SK-N-SH treated with all-trans-retinoic acid at 6 μM for 48 hours (cell line): ENCODE measurements at regions not wholly inside any gene's neighbourhood (a gene's known extent, or its start where the extent isn't known, plus 50 kb on each side); places are given as distances from the start of the nearest gene placed in this dataset.

Source experiments
- ATAC-seq: fragments of 200-7000 bp; cut with Tn5 transposase; 3 replicates; pipeline ENCODE4 v1.9.1; 2020; ENCODE audit warnings: mild to moderate bottlenecking, moderate library complexity
- ARNTL ChIP-seq: fragments of 450-650 bp; formaldehyde crosslinking; IDR thresholded peaks from 2 replicates; pipeline ENCODE4 v1.5.0; 2020; ENCODE audit warnings: low read depth, mild to moderate bottlenecking, moderate library complexity, borderline replicate concordance
- BACH2 ChIP-seq: fragments of 250-450 bp; sonication (Bioruptor Pico); IDR thresholded peaks from 2 replicates; pipeline ENCODE4 v1.9.0; 2021; ENCODE audit warnings: mild to moderate bottlenecking, borderline replicate concordance
- CSDC2 ChIP-seq: fragments of 250-450 bp; sonication (Bioruptor Pico); IDR thresholded peaks from 2 replicates; pipeline ENCODE4 v1.5.0; 2020; ENCODE audit warnings: mild to moderate bottlenecking, moderate library complexity
- ESRRG ChIP-seq: fragments of 250-450 bp; sonication (Bioruptor Pico); IDR thresholded peaks from 2 replicates; pipeline ENCODE4 v1.6.1; 2021; ENCODE audit warnings: mild to moderate bottlenecking
- GLIS3 ChIP-seq: fragments of 250-450 bp; sonication (Bioruptor Pico); IDR thresholded peaks from 2 replicates; pipeline ENCODE4 v1.5.0; 2020; ENCODE audit warnings: mild to moderate bottlenecking, moderate library complexity
- ISL1 ChIP-seq: fragments of 250-450 bp; sonication (Bioruptor Pico); IDR thresholded peaks from 2 replicates; pipeline ENCODE4 v2.1.2; 2022; ENCODE audit warnings: mild to moderate bottlenecking, moderate library complexity
- OSR1 ChIP-seq: fragments of 250-450 bp; sonication (Bioruptor Pico); IDR thresholded peaks from 2 replicates; pipeline ENCODE4 v1.8.0; 2022; ENCODE audit warnings: moderate library complexity, mild to moderate bottlenecking, inconsistent platforms
- PATZ1 ChIP-seq: fragments of 250-450 bp; sonication (Bioruptor Pico); IDR thresholded peaks from 2 replicates; pipeline ENCODE4 v1.8.0; 2020; ENCODE audit warnings: mild to moderate bottlenecking, moderate library complexity, borderline replicate concordance
- PPARA ChIP-seq: fragments of 250-450 bp; sonication (Bioruptor Pico); IDR thresholded peaks from 2 replicates; pipeline ENCODE4 v1.5.0; 2020; ENCODE audit warnings: mild to moderate bottlenecking, borderline replicate concordance
- RARB ChIP-seq: fragments of 250-450 bp; sonication (Bioruptor Pico); IDR thresholded peaks from 2 replicates; pipeline ENCODE4 v1.8.0; 2021; ENCODE audit warnings: mild to moderate bottlenecking, moderate library complexity
- TCF4 ChIP-seq: fragments of 250-450 bp; sonication (Bioruptor Pico); IDR thresholded peaks from 2 replicates; pipeline ENCODE4 v1.8.0; 2021; ENCODE audit warnings: mild to moderate bottlenecking, moderate library complexity, borderline replicate concordance
- TOX ChIP-seq: fragments of 250-450 bp; sonication (Bioruptor Pico); IDR thresholded peaks from 2 replicates; pipeline ENCODE4 v1.8.0; 2021; ENCODE audit warnings: mild to moderate bottlenecking, moderate library complexity, borderline replicate concordance
- ZC3H10 ChIP-seq: fragments of 250-450 bp; sonication (Bioruptor Pico); IDR thresholded peaks from 2 replicates; pipeline ENCODE4 v1.5.1; 2021; ENCODE audit warnings: mild to moderate bottlenecking, moderate library complexity
- ZFP3 ChIP-seq: fragments of 250-450 bp; sonication (Bioruptor Pico); IDR thresholded peaks from 2 replicates; pipeline ENCODE4 v1.5.0; 2020; ENCODE audit warnings: mild to moderate bottlenecking, moderate library complexity
- ZFP30 ChIP-seq: fragments of 450-650 bp; formaldehyde crosslinking; IDR thresholded peaks from 2 replicates; pipeline ENCODE4 v1.5.0; 2022; ENCODE audit warnings: mild to moderate bottlenecking, moderate library complexity
- ZNF565 ChIP-seq: fragments of 450-650 bp; formaldehyde crosslinking; conservative IDR thresholded peaks from 2 replicates; pipeline ENCODE4 v1.5.0; 2020; ENCODE audit warnings: low read depth, mild to moderate bottlenecking, moderate library complexity
- ZNF70 ChIP-seq: fragments of 450-650 bp; formaldehyde crosslinking; IDR thresholded peaks from 2 replicates; pipeline ENCODE4 v1.5.0; 2020; ENCODE audit warnings: mild to moderate bottlenecking, moderate library complexity
- ZNF8 ChIP-seq: fragments of 450-650 bp; formaldehyde crosslinking; IDR thresholded peaks from 2 replicates; pipeline ENCODE4 v1.5.0; 2020; ENCODE audit warnings: mild to moderate bottlenecking, moderate library complexity
- TF ChIP-seq, protein P1 (sequence below): fragments of 250-450 bp; sonication (Bioruptor Pico); IDR thresholded peaks from 2 replicates; pipeline ENCODE4 v1.5.1; 2021; ENCODE audit warnings: mild to moderate bottlenecking, moderate library complexity
- TF ChIP-seq, protein P2 (sequence below): fragments of 250-450 bp; sonication (Bioruptor Pico); IDR thresholded peaks from 2 replicates; pipeline ENCODE4 v1.5.0; 2020; ENCODE audit warnings: mild to moderate bottlenecking, moderate library complexity
- TF ChIP-seq, protein P3 (sequence below): fragments of 250-450 bp; sonication (Bioruptor Pico); IDR thresholded peaks from 2 replicates; pipeline ENCODE4 v1.5.1; 2020; ENCODE audit warnings: low read depth, mild to moderate bottlenecking, moderate library complexity
- TF ChIP-seq, protein P4 (sequence below): fragments of 250-450 bp; sonication (Bioruptor Pico); IDR thresholded peaks from 2 replicates; pipeline ENCODE4 v1.8.0; 2021; ENCODE audit warnings: low read depth, mild to moderate bottlenecking, moderate library complexity, borderline replicate concordance

DNA sequence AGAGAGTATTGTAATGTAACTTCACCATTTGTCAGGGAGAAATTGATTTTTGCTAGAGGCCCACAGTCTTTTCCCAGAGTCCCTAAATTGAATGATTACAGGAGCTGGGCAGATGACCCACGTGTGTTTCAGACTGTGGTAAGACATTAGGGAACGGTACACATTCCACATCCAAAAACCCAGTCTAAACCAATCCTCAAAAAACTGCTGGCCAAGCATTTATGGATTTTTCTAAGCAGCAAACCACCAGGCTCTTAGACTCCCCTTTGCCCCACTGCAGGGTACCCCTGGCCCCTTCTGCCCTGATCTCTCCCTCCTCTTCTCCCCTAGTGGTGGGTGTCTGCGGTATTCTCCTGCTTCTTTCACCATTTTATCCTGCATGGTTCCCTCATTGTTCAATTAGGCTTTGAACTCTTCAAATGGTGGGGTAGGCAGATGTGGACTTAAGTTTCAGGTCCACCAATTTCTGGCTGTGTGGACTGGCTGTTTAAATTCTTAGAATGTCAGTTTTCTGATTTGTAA lies 135.5 kb upstream of the SORCS3 start:
- no peak for ATAC-seq
- TF ChIP-seq PATZ1 (CRISPR knock-in tag) (no peak), RARB (CRISPR knock-in tag) (no peak), CSDC2 (CRISPR knock-in tag) (no peak), TOX (CRISPR knock-in tag) (no peak), BACH2 (CRISPR knock-in tag) (no peak), ZFP3 (CRISPR knock-in tag) (no peak), ZNF8 (CRISPR knock-in tag) (no peak), ARNTL (CRISPR knock-in tag) (no peak), ISL1 (no peak), TCF4 (CRISPR knock-in tag) (no peak), ZFP30 (no peak)
- TF ChIP-seq, protein P1, sequence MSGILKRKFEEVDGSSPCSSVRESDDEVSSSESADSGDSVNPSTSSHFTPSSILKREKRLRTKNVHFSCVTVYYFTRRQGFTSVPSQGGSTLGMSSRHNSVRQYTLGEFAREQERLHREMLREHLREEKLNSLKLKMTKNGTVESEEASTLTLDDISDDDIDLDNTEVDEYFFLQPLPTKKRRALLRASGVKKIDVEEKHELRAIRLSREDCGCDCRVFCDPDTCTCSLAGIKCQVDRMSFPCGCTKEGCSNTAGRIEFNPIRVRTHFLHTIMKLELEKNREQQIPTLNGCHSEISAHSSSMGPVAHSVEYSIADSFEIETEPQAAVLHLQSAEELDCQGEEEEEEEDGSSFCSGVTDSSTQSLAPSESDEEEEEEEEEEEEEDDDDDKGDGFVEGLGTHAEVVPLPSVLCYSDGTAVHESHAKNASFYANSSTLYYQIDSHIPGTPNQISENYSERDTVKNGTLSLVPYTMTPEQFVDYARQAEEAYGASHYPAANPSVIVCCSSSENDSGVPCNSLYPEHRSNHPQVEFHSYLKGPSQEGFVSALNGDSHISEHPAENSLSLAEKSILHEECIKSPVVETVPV (CRISPR knock-in tag) = no peak
- TF ChIP-seq, protein P2, sequence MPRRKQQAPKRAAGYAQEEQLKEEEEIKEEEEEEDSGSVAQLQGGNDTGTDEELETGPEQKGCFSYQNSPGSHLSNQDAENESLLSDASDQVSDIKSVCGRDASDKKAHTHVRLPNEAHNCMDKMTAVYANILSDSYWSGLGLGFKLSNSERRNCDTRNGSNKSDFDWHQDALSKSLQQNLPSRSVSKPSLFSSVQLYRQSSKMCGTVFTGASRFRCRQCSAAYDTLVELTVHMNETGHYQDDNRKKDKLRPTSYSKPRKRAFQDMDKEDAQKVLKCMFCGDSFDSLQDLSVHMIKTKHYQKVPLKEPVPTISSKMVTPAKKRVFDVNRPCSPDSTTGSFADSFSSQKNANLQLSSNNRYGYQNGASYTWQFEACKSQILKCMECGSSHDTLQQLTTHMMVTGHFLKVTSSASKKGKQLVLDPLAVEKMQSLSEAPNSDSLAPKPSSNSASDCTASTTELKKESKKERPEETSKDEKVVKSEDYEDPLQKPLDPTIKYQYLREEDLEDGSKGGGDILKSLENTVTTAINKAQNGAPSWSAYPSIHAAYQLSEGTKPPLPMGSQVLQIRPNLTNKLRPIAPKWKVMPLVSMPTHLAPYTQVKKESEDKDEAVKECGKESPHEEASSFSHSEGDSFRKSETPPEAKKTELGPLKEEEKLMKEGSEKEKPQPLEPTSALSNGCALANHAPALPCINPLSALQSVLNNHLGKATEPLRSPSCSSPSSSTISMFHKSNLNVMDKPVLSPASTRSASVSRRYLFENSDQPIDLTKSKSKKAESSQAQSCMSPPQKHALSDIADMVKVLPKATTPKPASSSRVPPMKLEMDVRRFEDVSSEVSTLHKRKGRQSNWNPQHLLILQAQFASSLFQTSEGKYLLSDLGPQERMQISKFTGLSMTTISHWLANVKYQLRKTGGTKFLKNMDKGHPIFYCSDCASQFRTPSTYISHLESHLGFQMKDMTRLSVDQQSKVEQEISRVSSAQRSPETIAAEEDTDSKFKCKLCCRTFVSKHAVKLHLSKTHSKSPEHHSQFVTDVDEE (CRISPR knock-in tag) = no peak
- TF ChIP-seq, protein P3, sequence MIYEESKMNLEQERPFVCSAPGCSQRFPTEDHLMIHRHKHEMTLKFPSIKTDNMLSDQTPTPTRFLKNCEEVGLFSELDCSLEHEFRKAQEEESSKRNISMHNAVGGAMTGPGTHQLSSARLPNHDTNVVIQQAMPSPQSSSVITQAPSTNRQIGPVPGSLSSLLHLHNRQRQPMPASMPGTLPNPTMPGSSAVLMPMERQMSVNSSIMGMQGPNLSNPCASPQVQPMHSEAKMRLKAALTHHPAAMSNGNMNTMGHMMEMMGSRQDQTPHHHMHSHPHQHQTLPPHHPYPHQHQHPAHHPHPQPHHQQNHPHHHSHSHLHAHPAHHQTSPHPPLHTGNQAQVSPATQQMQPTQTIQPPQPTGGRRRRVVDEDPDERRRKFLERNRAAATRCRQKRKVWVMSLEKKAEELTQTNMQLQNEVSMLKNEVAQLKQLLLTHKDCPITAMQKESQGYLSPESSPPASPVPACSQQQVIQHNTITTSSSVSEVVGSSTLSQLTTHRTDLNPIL = no peak

DNA sequence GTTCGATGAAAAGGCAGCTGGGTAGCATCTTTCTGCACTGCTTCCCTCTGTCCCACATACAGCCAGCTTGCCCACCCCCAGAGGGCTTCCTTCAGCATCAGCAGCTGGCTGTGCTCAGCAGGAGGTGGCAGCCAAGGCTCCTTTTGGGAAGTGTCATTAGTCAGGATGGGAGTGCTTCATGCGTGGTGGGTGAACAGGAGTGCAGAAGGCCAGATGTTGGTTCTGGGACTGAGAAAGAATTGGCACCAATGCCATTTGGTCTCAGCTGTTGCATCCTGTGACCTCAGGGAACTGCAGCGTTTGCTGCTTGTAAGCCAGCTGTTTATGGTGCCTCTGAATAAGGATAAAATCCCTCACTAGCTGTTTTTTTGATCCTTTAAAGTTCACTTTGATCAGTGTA lies 131.1 kb upstream of the SORCS3 start:
- no peak for TF ChIP-seq ZNF70 (CRISPR knock-in tag)
- no peak for TF ChIP-seq ZC3H10 (CRISPR knock-in tag)
- TF ChIP-seq OSR1 (CRISPR knock-in tag) = no peak
- TF ChIP-seq TCF4 (CRISPR knock-in tag) = no peak
- no peak for TF ChIP-seq ESRRG (CRISPR knock-in tag)
- TF ChIP-seq BACH2 (CRISPR knock-in tag) = no peak
- no peak for ATAC-seq

GRCh38 chr10:104510644-104511043 lies 130.4 kb upstream of the SORCS3 start:
- no peak for ATAC-seq
- no peak for TF ChIP-seq PPARA (CRISPR knock-in tag)
- no peak for TF ChIP-seq ZC3H10 (CRISPR knock-in tag)
- TF ChIP-seq, protein P2 (CRISPR knock-in tag) = no peak
- TF ChIP-seq ZFP30 = no peak
- no peak for TF ChIP-seq TOX (CRISPR knock-in tag)
- TF ChIP-seq ESRRG (CRISPR knock-in tag) = no peak
- TF ChIP-seq, protein P1 (CRISPR knock-in tag) = no peak
- TF ChIP-seq CSDC2 (CRISPR knock-in tag) = no peak
- TF ChIP-seq, protein P3 = no peak
- no peak for TF ChIP-seq ZNF70 (CRISPR knock-in tag)
- no peak for TF ChIP-seq TCF4 (CRISPR knock-in tag)
- no peak for TF ChIP-seq ZNF565 (CRISPR knock-in tag)
- no peak for TF ChIP-seq GLIS3
- TF ChIP-seq, protein P4, sequence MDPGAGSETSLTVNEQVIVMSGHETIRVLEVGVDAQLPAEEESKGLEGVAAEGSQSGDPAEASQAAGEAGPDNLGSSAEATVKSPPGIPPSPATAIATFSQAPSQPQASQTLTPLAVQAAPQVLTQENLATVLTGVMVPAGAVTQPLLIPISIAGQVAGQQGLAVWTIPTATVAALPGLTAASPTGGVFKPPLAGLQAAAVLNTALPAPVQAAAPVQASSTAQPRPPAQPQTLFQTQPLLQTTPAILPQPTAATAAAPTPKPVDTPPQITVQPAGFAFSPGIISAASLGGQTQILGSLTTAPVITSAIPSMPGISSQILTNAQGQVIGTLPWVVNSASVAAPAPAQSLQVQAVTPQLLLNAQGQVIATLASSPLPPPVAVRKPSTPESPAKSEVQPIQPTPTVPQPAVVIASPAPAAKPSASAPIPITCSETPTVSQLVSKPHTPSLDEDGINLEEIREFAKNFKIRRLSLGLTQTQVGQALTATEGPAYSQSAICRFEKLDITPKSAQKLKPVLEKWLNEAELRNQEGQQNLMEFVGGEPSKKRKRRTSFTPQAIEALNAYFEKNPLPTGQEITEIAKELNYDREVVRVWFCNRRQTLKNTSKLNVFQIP (CRISPR knock-in tag) = no peak
- TF ChIP-seq ZFP3 (CRISPR knock-in tag) = no peak
